Dedifferentiated amniotic fluid mesenchymal stem cell (primary cell): ENCODE measurements at regions not wholly inside any gene's neighbourhood (a gene's known extent, or its start where the extent isn't known, plus 50 kb on each side); places are given as distances from the start of the nearest gene placed in this dataset.
A peak's percentile ranks its signal among the peaks of the same experiment; 100 is the strongest.

Experiments used
- DNase-seq: peaks from one replicate; pipeline ENCODE4 v3.0.0-alpha.2; 2016; ENCODE audit errors: extremely low spot score

DNA sequence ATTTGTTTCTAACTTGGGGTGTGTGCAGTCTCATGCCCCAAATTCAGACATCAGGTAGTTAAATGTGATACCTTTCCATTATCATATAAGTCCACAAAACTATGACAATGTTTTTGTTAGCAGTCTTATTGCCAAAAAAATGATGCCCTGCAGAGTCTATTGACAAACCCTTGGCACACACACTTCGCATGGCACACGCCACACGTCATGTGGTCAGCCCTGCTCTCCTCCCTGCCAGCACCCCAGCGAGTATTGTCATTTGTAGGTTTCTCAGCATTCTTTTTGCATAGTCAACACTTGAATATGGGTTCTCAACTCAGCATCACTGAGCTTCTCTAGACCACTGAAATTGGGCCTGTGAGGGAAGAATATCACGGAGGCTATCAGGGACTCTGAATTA, 356.0 kb downstream of the INHBA start:
- no peak for DNase-seq

DNA sequence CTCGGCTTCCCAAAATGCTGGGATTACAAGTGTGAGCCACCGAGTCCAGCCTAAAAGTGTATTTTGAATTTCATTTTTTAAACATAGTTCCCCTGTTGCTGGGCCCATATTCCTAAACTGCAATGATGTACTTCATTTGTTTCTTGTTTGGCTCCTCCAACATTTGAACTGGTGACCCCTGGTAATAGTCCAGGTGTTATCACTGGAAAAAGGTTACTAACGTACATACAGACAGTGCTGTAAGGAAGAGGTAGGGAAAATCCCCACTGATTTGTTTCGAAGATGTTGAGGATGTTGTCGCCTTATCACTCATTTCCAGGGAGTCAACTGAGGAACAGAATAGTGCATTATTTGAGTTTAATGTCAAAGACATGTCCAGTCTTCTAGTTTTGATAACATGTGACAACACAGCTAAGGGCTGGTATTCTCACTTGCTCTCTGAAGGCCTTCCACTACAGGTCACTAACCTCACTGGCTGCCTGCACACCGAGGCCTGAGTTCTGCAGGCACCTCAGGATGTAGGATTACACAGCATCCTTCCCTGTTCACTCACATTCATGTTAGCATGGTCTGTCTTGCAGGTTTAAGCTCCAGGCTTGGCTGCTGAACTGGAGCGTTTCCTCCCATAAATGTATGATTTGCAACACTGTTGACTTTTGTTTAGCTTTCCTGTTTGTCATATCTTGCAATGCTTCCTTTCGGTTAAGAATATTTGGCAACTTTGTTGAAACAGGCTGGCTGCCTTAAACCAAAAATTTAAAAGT, 362.8 kb downstream of the INHBA start:
- no peak for DNase-seq

DNA sequence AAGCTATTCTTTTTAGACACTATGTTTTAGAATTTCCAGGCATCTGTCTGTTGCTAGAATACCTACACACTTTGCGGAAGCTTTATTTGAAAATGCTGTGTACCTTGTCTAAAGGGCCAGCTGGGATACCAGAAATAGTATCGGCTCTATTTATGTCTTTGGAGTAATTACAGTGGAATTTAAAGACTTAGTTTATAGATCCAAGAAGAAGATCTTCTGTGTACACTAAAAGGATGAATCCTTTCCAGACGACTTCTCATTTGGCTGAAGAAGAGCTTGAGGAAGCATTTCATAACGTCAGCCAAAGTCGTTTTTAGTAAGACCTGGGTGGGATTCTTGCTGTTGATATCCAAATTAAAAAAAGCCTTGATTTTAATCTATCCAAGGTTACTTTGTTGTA, 365.9 kb downstream of the INHBA start:
- no peak for DNase-seq

DNA sequence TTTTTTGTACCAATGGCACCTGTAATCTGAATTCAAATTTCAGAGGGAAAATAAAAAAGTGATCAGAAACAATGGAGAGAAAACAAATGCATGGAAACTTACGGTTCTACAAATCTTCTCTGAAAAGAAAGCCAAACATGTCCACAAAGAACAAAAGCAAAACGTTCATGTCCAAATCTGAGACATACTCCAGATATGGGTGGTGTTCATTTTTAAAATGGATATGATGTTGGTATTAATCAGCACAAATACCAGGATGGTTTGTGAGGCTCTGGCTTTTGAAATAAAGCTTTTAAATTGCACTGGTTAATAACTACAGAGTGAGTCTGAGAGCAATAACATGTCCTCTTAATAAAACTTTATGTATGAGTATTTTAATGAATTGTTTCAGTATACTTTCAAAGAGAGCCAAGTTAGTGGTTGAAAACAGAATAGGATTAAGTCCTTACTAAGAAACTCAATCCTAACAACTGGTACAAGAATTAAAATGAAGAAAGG, 366.4 kb downstream of the INHBA start:
- no peak for DNase-seq

DNA sequence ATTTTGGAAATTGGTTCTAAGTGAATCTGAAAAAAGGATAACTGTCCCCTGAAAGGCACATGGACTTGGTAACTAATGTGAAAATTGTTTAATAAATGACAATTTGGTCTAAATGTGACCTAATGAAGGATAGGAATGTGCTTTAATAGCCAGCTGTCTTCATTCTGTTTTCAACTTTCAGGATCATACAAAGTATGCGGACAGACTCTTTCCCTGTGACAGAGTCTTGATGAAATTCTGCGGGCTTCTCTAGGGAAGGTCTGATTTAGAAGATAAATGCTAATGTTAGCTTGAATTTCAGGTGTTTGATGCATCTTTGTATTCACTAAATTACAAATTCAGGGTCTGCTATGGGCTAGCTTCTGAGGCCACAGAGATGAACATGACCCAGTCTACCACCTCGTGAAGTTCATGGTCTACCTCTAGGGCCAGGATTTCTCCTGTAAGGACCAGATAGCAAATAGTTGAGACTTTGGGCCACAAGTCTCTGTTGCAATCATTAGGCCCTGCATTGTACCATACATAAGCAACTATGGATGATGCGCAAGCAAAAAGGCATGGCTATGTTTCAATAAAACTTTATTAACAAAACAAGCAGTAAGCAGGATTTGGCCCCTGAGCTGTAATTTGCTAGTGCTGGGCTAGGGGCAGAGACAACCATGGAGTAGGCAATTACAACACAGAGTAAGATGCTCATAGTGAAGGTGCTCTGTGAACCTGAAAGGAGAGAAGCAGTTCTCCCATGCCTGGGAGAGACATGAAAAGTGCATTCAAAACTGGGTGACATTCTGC, 368.6 kb downstream of the INHBA start:
- DNase-seq = no peak

DNA sequence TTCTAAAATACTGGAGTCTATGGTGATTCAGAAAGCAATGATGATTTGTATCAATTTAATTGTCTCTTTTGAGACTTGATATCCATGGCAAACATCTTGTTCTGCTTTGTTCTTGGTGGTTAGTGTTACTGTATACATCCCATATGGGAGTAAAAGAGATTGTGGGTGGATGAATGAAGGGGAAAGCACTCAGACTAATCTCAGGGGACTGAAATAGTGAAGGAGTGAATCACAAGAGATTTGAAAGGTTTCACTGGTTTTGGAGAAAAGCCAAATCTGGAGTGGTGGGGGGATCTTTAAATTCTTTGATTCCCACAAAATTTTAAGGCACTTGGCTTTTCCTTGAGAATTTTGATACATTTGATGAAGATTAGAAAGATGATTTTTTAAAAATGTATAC, 369.4 kb downstream of the INHBA start:
- DNase-seq = peak; percentile 67

DNA sequence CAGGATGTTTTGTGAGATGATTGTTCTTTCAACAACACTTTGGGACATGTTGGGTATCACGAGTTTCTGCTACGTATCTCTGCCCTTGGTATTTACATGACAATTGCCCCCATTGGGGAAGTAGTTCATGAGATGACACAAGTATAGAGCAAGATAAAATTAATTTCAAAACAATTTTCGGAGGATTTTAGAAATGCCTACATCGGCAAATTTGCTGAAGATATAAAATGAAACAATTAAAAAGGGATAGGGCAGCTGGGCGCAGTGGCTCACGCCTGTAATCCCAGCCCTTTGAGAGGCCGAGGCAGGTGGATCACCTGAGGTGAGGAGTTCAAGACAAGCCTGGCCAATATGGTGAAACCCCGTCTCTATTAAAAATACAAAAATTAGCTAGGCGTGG, 371.7 kb downstream of the INHBA start:
- DNase-seq = no peak

DNA sequence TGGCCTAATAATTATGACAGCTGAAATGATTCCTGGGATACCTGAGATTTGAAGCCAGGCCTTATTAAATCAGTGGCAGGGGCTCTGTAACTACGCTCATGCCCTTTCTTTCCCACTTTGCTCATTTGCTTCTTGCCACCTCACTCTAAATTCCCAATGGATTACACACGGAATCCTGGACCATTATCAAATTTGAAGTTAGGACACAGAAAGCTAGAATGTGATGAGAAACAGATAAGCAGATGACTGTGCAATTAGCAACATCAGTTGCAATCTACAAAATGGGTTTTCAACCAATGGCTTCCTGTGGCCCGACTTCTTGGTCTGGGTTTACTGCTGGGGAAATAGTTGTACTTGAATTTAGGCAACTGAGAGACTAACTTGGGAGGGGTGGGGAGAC, 374.3 kb downstream of the INHBA start:
- no peak for DNase-seq

DNA sequence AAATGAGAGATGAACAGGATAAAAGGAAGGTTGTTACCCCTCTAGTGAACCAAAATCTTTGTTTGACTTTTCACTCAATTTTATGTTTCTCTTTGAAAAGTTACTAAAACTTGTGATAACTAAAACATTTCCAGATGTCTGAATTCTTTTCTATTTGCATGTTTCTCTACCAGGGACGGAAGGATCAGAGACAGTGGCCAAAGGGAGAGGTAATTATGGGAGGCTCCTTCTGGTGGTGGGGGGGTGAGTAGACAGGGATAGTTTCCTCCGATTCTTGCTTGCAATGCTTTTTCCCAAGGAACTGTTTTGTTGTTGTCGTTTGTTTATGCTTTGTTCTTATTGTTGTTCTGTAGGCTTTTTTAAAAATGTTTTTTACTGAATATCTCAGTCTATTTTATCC, 374.8 kb downstream of the INHBA start:
- no peak for DNase-seq

DNA sequence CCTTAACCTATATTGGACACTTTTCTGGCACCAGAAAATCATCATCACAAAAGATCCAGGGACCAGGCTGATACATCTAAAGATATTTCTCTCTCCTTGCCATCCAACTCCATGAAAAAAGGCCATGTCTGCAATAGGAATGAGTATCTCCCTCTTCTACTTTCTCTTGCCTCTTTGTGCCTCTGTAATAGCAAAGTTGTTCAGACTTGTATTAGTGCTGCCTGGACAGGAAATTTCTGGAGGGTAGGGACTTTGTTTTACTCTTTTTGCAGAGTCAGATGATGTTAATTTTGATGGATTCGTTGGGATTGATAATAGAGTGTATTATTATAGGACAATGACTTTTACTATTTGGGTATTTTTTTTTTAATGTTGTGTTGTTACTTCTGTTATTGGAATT, 376.3 kb downstream of the INHBA start:
- no peak for DNase-seq

DNA sequence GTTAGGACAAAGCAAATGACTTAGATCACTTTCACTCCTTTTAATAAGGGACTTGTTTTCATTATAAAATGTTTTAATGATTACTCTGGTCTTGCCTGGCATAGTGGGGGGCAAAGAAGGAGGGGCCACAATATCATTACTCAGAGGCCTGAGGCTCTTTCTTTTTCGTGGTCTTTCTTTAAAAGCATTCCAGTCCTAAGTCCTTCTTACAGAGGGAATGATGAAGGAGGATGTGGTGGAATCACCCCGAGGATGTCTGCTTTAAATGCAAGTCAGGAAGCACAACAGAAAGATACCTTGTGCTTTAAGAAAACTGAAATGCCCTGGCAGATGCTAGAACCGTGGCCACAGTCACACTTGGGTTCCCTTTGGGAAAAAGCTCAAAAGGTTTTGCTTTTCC, 379.1 kb downstream of the INHBA start:
- DNase-seq = no peak

DNA sequence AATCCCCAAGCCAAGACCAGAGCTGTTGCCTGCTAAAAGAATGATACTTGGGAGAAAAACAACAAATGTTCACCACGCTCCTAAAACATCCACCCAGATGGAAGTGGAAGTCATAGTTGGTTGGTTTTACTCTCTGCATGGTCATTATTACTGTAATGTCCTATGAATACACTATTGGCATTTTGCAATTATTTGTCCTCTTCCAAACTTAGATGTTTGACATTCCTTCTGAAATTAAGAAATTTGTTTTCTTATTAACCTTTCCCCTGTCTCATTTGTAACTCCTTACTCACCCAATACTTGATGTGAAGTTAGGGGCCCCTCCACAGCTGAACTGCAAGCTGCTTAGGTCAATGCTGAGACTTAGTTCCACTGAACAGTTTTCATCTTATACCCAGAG, 383.3 kb downstream of the INHBA start:
- DNase-seq = no peak

DNA sequence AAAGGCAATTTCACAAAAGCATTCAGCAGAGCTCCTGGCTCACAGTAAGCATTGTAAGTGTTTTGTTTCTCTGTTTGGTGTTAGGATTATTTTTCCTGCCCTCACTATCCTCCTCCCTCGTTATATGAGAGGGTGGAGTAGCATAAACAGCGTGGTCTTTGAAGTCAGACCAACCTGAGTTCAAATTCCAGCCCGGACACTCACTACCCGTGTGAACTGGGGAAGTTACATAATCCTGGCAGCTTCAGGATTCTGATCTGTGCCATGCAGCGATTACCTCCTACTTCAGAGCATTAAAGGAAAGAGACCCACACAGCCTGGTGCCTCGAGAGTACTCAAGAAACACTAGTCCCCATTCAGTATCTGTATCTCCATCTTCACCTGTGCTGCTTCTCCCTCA, 386.5 kb downstream of the INHBA start:
- no peak for DNase-seq

DNA sequence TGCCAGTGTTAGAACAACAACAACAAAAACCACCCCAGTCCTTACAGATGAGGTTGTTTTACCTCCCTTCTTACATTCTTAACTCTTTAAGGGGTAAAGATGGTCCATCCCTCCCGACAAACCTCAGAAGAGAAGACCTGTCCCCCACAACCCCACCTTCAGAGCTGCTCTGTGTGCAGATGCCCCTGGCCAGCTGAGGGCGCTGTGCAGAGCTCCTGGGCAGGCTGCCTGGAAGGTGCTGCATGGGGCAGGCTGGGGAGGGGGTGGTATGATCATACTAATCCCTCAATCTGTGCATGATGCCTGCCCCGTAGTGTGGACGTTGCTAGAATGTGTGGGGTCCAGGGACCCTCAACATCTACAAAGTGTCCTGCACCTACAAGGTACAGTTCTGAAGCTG, 387.1 kb downstream of the INHBA start:
- DNase-seq = no peak

DNA sequence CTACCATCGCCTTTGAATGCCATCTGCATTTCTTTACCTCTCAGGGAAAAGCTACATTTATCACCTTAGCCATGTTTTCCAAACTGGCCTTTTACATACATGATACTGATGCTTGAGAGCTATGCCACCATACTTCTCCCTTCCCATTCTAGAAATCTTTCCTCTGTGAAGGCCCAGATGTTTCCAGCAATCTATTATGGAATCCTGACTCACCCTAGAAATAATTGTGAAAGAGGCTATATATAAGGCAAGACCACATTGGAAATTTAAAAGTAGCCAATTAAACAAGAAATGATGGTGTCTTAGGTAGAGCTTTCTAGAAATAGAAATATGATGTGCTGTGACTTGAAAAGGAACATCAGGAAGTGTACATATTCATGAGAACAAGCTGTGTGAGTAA, 389.7 kb downstream of the INHBA start:
- DNase-seq = no peak

DNA sequence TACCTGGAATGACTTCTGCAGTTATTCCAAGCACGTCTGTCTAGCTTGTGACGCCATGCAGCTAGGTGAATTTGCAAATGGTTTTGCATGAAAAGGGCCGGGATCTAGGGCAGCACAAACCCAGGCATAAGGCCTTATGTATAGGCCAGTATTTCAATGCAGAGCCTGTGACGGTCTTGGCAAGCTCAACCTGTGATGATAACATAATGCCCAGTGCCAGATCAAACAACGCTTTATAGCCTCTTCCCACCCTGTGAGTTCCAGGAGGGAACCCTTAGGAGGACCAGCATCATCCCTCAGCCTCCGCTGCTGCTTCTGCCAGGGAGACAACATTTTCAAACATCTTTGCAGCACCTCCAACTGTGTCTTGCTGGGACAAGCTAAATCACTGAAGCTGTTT, 390.7 kb downstream of the INHBA start:
- DNase-seq = no peak

DNA sequence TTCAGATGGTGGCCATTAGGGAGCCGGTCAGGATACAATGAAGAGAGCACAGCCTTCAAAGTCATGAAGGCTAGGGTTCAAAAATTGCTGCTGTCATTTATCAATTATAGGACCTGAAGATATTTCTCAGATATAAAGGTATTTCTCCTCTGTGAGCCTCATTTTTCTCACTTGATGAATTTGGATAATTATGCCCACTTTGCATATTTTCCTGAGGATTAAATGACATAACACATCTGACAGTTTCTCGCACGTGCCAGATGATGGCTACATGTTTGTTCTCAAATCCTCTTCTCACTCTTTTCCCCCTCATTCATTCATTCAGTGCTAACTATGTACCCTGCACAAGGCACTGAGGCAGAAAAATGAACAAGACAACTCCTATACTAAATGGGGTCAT, 391.6 kb downstream of the INHBA start:
- DNase-seq = no peak

DNA sequence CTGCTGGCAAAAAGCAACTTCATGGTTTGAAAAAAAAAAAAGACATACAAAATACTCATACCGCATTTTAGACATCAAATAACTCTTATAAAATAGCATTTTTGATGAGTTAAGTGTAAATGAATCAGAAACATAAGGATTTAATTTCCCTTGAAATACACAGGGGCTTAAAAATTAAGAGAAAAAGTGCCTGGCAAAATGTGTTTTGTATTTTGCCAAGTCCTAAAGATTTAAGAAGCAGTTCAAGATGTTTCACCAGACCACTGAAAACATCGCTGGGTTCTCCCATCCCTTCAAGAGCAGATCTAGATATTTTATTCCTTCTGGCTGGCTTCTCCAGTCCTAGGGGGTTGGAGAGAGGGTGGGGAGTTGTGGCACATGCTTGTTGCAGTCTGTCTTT, 396.4 kb downstream of the INHBA start:
- no peak for DNase-seq

DNA sequence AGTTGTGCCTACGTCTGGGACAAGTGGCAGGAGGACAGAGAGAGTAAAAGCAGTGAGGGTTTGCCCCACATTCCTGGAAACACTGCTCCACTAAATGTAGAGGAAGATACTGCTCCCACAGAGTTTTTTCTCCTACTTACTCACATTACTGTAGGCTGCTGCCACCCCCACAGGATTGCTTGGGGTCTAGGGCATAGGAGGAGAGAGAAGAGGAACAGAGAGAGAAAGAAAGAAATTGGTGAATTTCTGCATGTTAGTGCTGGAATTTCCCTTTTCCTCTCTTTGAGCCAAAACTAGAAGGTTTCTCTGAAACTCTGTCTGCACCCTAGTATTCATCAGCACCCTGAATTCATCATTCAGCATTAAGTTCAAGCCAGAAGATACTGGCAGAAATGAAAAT, 397.9 kb downstream of the INHBA start:
- no peak for DNase-seq

DNA sequence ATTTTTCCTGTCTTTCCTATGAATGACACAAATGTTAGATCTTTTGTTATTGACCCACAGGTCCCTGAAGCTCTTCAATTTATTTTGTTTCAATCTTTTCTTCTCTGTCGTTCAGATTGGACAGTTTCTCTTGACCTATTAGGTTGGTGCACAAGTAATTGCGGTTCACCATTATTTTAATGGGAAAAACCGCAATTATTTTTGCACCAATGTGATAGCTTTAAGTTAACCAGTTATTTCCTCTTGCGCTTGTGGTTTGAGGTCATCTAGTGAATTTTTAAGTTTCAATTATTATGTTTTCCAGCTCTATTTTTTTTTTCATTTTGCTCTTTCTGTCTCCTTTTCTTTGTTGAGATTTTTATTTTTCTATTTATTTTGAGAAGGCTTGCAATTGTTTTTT, 399.2 kb downstream of the INHBA start:
- no peak for DNase-seq

DNA sequence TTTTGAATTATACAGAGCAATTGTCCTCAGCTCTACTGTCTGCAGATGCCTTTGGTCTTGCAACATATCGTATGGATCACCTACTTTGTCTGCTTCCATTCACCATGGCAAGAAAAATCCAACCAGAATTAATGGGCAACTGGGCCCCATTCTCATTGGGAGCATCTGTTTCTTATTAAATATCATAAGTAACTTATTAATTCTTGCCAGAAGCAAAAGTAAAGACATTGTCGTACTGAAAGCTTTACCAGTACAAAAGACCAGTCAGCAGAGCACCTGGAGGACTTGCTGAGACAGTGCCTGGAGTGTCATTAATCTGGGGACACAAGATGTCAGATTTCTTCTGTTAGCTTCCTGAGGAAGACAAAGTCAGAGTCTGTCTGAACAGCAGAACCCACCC, 404.5 kb downstream of the INHBA start:
- DNase-seq = no peak

DNA sequence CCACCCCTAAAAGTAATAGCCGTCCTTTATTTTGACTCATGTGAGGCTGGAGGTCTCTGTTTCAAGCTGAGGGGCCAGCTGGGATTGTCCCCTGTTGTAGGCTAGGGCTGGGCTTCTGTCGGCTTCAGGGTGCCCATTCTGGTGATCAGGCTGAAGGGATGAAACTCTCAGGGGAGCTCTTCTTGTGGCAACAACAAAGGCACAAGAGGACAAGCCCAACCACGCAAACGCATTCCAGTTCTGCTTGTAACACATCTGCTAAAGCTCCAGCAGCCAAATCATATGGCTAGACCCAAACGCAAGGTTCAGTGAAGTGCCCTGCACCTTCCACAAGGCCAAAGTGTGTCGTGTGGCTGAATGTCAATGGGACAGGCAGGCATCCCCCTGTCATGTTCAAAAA, 405.7 kb downstream of the INHBA start:
- DNase-seq = no peak

DNA sequence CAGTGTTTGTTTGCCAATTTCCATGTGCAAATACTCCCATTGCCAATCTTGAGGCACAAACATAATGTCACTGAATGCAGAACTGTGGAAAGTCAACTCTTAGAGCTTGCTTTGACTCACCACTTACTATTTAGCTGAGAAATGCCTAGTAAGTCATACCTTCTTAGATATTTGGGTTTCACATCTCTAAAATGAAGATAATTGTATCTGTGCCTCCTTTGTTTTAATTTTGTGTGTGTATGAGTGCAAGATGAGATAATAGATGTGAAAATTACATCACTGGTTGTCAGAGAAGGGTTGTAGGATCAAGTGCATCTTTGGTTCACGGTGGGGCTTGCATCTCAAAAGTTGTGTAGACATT, 407.5 kb downstream of the INHBA start:
- DNase-seq = no peak
